ENCODE measurements at regions not wholly inside any gene's neighbourhood (a gene's known extent, or its start where the extent isn't known, plus 50 kb on each side); places are given as distances from the start of the nearest gene placed in this dataset.

- in situ Hi-C loops (cut with HindIII; ENCODE audit: low sequenced_read_pairs): no loop called here
- no peak for DNase-seq (ENCODE audit: low spot score)
Observed at GRCh38 chr5:158135682-158136179, 276.8 kb upstream of the CLINT1 start.

DNA sequence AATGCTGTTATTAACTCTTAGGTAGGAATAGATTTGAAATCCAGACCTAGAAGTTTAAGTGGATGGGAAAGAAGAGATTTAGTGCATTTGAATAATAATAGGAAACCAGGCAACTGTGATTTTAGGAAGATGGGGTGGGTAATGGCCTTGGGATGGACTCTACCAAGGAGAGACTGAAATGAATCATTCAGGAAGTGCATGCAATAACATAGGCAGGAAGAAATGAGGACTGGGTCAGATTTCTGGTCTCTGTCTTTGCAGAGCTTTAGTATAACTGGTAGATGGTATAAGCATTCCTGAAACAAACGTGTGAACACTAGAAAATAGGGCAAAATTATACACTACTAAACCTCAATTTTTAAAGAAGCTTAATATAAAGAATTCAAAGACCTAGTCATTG is 274.4 kb upstream of the CLINT1 start:
- DNase-seq (ENCODE audit: low spot score): no peak
- in situ Hi-C loops (cut with HindIII; ENCODE audit: low sequenced_read_pairs): no loop called here

GRCh38 chr5:158127536-158127935 is 268.6 kb upstream of the CLINT1 start:
- DNase-seq (ENCODE audit: low spot score): no peak
- in situ Hi-C loops (cut with HindIII; ENCODE audit: low sequenced_read_pairs): no loop called here

GRCh38 chr5:158126442-158127405 is 267.8 kb upstream of the CLINT1 start:
- in situ Hi-C loops (cut with HindIII; ENCODE audit: low sequenced_read_pairs): no loop called here
- no peak for DNase-seq (ENCODE audit: low spot score)

- DNase-seq (ENCODE audit: low spot score): no peak
- in situ Hi-C loops (cut with HindIII; ENCODE audit: low sequenced_read_pairs): no loop called here
Observed at GRCh38 chr5:158124606-158125316, 265.8 kb upstream of the CLINT1 start.

DNA sequence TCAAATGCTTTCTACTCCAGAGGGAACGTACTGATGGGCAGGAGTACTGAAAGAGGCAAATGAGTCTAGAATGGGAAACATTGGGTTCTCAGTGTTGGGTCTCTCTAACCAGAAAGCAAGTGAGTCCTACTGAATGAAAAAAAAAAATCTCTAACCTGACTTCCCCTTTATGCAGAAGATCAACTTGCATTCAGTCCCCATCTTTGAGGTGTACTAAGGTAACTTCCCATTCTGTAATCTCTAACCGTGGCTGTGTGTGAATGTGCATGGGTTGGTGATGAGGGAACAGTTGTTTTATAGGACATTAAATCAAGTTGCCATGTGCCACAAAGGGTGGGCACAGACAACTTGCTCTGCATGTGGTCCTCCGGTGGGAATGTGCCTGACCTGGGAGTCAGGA is 264.6 kb upstream of the CLINT1 start:
- in situ Hi-C loops (cut with HindIII; ENCODE audit: low sequenced_read_pairs): no loop called here
- no peak for DNase-seq (ENCODE audit: low spot score)

- in situ Hi-C loops (cut with HindIII; ENCODE audit: low sequenced_read_pairs): no loop called here
- DNase-seq (ENCODE audit: low spot score): no peak
Observed at GRCh38 chr5:158121678-158122077, 262.7 kb upstream of the CLINT1 start.

- in situ Hi-C loops (cut with HindIII; ENCODE audit: low sequenced_read_pairs): no loop called here
- no peak for DNase-seq (ENCODE audit: low spot score)
Observed at GRCh38 chr5:158120760-158121159, 261.8 kb upstream of the CLINT1 start.

DNA sequence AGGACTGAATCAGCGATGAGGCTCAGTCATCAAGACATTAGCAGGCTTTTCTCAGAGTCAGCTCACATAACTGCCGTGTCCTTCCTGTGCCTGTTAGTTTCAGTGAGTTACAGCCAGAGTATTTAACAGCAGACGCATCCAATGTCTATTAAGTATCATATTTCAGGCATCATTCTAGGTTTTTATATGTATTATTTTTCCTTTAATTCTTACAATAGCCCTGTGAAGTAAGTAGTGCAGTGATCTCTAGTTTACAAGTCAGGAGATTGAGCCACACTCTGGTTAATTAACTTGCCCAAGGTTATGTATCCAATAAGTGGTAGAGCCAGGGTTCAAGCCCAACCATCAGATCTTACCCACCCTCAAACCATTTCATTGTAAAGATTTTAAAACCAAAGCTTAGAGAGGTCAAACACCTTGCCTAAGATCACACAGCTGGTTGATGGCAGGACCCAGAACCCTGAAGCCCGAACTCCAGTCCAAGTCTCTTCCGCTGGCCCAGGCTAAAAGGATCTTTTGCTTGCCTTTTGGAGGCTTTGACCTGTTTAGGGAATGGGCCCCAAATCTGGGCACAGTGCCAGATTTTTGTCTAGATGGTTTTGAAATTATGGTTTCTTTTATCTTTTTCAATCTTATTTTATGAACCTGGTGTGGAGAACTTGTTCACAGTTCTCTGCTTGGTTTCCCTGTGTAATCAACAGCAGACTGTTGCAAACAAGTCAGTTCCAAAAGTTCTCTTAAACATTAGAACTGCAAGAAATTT is 261.2 kb upstream of the CLINT1 start:
- in situ Hi-C loops (cut with HindIII; ENCODE audit: low sequenced_read_pairs): no loop called here
- no peak for DNase-seq (ENCODE audit: low spot score)

GRCh38 chr5:158117467-158118160 is 258.7 kb upstream of the CLINT1 start:
- DNase-seq (ENCODE audit: low spot score): no peak
- in situ Hi-C loops (cut with HindIII; ENCODE audit: low sequenced_read_pairs): no loop called here

GRCh38 chr5:158116965-158117364 is 258.0 kb upstream of the CLINT1 start:
- DNase-seq (ENCODE audit: low spot score): no peak
- in situ Hi-C loops (cut with HindIII; ENCODE audit: low sequenced_read_pairs): no loop called here

DNA sequence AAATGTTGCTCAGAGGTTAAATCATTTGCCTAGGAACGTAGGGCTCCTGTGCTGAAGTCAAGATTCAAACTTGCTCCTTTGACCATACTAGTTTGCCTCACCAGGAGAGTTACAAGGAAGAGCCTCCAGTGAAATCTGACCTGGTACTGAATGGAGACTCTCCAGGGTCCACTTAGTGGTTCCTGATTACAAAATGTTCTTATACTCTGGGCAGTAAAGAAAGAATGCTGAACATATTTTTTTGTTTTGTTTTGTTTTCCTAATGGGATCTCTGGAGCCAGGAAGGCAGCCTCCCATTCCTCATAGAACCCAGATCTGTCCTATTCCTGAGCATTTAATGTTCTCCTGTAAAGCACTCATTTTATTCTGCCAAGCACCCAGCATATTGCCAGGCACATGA is 256.5 kb upstream of the CLINT1 start:
- in situ Hi-C loops (cut with HindIII; ENCODE audit: low sequenced_read_pairs): no loop called here
- DNase-seq (ENCODE audit: low spot score): no peak

GRCh38 chr5:158108177-158108576 is 249.2 kb upstream of the CLINT1 start:
- no peak for DNase-seq (ENCODE audit: low spot score)
- in situ Hi-C loops (cut with HindIII; ENCODE audit: low sequenced_read_pairs): no loop called here

DNA sequence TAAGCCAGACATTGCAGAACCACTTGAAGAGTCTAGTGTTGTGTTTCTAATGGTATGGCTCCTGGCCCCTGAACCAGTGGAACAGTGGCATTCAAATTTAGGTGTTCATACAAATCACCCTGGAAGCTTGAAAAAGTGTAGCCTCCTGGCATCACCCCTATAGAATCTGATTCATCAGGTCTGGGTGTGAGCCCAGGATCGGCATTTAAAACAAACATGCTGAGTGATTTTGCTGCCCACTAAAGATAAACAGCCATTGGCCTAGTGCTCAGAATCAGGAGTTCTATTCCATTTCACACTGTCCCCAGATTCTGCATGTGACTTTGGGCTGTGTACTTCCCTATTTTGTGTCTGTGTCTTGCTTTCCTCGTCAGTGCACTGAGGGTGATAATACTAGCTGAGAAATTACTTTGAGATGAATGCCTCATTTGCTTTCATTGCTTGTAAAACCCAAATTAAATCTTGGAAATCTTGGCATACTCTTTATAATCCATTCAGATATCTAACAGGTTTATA is 241.5 kb upstream of the CLINT1 start:
- in situ Hi-C loops (cut with HindIII; ENCODE audit: low sequenced_read_pairs): no loop called here
- no peak for DNase-seq (ENCODE audit: low spot score)

DNA sequence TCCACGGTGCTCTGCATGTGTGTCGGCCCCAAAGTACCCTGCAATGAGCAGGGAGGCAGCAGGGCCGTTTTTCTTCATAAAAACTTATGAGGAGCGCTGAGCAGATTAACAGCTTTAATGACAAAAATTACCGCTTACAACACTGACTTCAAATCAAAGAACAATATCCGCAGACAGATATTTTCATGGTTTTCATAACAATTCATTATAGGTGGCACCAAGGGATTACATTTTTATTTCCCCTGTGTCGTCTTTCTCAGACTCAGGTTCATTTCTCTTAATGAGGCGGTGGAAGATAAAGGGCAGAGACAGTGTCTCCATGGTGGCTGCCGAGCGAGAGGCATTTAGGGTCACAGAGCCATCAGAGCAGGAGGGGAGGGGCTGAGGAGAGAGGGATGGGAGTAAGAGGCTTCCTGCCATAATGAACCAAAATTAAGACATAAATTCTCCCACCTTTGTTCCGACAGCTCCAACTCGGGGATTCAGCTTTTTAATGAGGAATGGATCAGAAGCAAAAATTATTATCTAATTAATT is 240.7 kb upstream of the CLINT1 start:
- in situ Hi-C loops (cut with HindIII; ENCODE audit: low sequenced_read_pairs): no loop called here
- DNase-seq (ENCODE audit: low spot score): no peak

GRCh38 chr5:158096835-158097234 is 237.9 kb upstream of the CLINT1 start:
- in situ Hi-C loops (cut with HindIII; ENCODE audit: low sequenced_read_pairs): no loop called here
- no peak for DNase-seq (ENCODE audit: low spot score)

DNA sequence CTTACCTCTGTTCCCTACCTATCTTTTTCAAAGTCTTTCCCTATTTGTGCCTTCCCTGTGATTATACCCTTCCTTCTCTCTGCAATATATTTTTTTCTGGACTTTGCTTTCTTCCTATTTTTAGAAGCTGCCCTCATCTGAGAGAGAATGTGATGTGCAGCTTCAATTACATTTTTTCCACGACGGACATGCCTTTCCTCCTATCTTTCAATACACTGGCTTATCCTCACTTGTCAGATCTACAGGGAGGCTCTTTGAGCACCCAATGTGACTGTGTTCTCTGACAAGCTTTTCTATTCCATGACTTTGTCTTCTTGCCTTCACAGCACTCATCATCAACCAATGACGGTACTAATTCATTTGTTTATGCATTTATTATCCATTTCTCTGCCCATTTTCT is 227.9 kb upstream of the CLINT1 start:
- in situ Hi-C loops (cut with HindIII; ENCODE audit: low sequenced_read_pairs): no loop called here
- DNase-seq (ENCODE audit: low spot score): no peak

- in situ Hi-C loops (cut with HindIII; ENCODE audit: low sequenced_read_pairs): no loop called here
- no peak for DNase-seq (ENCODE audit: low spot score)
Observed at GRCh38 chr5:158084292-158084691, 225.3 kb upstream of the CLINT1 start.

All from G401 (cell line).